ENCODE measurements at regions not wholly inside any gene's neighbourhood (a gene's known extent, or its start where the extent isn't known, plus 50 kb on each side); places are given as distances from the start of the nearest gene placed in this dataset.

GRCh38 chr11:81337756-81338155 is 1395.9 kb downstream of the FAM181B start:
- DNase-seq (ENCODE audit: low read depth) (no peak), FAIRE-seq (no peak)
- Histone ChIP-seq H3K27me3 (ENCODE audit: control insufficient read depth, insufficient read depth, low read length) (no peaks in the 10 kb centered on the region), H3K4me3 (ENCODE audit: low read depth, low read length) (no peak overlapping the region), H3K36me3 (ENCODE audit: control insufficient read depth, insufficient read depth, low read length) (no peaks in the 10 kb centered on the region)
- TF ChIP-seq CTCF (IDR thresholded peaks at IDR 0.05; ENCODE audit: insufficient read depth, low read length, severe bottlenecking), result no peak

- DNase-seq (ENCODE audit: low read depth) (no peak), FAIRE-seq (no peak)
- H3K4me3 ChIP-seq (ENCODE audit: low read depth, low read length), result no peak overlapping the region
- H3K36me3 ChIP-seq (ENCODE audit: control insufficient read depth, insufficient read depth, low read length), result no peaks in the 10 kb centered on the region
- no peaks in the 10 kb centered on the region for H3K27me3 ChIP-seq (ENCODE audit: control insufficient read depth, insufficient read depth, low read length)
- TF ChIP-seq CTCF (IDR thresholded peaks at IDR 0.05; ENCODE audit: insufficient read depth, low read length, severe bottlenecking), result no peak
Observed at GRCh38 chr11:81332276-81332675, 1401.4 kb downstream of the FAM181B start.

- DNase-seq (ENCODE audit: low read depth), result no peak
- no peak for TF ChIP-seq CTCF (IDR thresholded peaks at IDR 0.05; ENCODE audit: insufficient read depth, low read length, severe bottlenecking)
- Histone ChIP-seq H3K4me3 (ENCODE audit: low read depth, low read length) (no peak overlapping the region), H3K27me3 (ENCODE audit: control insufficient read depth, insufficient read depth, low read length) (no peaks in the 10 kb centered on the region), H3K36me3 (ENCODE audit: control insufficient read depth, insufficient read depth, low read length) (no peaks in the 10 kb centered on the region)
- no peak for FAIRE-seq
Observed at GRCh38 chr11:81331611-81332235, 1401.9 kb downstream of the FAM181B start.

- no peak for DNase-seq (ENCODE audit: low read depth)
- H3K27me3 ChIP-seq (ENCODE audit: control insufficient read depth, insufficient read depth, low read length), result no peaks in the 10 kb centered on the region
- no peak for TF ChIP-seq CTCF (IDR thresholded peaks at IDR 0.05; ENCODE audit: insufficient read depth, low read length, severe bottlenecking)
Observed at GRCh38 chr11:81331088-81331487, 1402.6 kb downstream of the FAM181B start.

GRCh38 chr11:81303038-81303664 is 1430.5 kb downstream of the FAM181B start:
- TF ChIP-seq CTCF (IDR thresholded peaks at IDR 0.05; ENCODE audit: insufficient read depth, low read length, severe bottlenecking), result no peak
- FAIRE-seq, result no peak
- Histone ChIP-seq H3K27me3 (ENCODE audit: control insufficient read depth, insufficient read depth, low read length) (no peaks in the 10 kb centered on the region), H3K4me3 (ENCODE audit: low read depth, low read length) (no peak overlapping the region), H3K36me3 (ENCODE audit: control insufficient read depth, insufficient read depth, low read length) (no peaks in the 10 kb centered on the region)
- no peak for DNase-seq (ENCODE audit: low read depth)

More at GRCh38 chr11:81331088-81331487, 1402.6 kb downstream of the FAM181B start:
- Histone ChIP-seq H3K36me3 (ENCODE audit: control insufficient read depth, insufficient read depth, low read length) (no peaks in the 10 kb centered on the region), H3K4me3 (ENCODE audit: low read depth, low read length) (no peak overlapping the region)
- FAIRE-seq, result no peak
